HUES6 (cell line): ENCODE measurements at regions not wholly inside any gene's neighbourhood (a gene's known extent, or its start where the extent isn't known, plus 50 kb on each side); places are given as distances from the start of the nearest gene placed in this dataset.

ENCODE experiments used
- H3K27ac ChIP-seq: 2 replicates; pipeline ENCODE4 v1.7.0; 2013; ENCODE audit warnings: low read depth, mild to moderate bottlenecking, low read length, inconsistent platforms
- H3K27me3 ChIP-seq: 2 replicates; pipeline ENCODE4 v1.6.1; 2013; ENCODE audit warnings: low read length; ENCODE audit not compliant: control insufficient read depth, insufficient read depth
- H3K36me3 ChIP-seq: 2 replicates; pipeline ENCODE4 v1.6.1; 2013; ENCODE audit warnings: low read length; ENCODE audit not compliant: control insufficient read depth, insufficient read depth
- H3K4me1 ChIP-seq: 2 replicates; pipeline ENCODE4 v1.6.1; 2013; ENCODE audit warnings: low read length; ENCODE audit not compliant: control insufficient read depth, insufficient read depth
- H3K4me3 ChIP-seq: 2 replicates; pipeline ENCODE4 v1.5.1; 2013; ENCODE audit warnings: low read depth, low read length
- H3K9ac ChIP-seq: one replicate; pipeline ENCODE4 v1.6.1; 2013; ENCODE audit warnings: mild to moderate bottlenecking, low read length
- H3K9me3 ChIP-seq: 2 replicates; pipeline ENCODE4 v1.6.1; 2013; ENCODE audit warnings: low read depth, low read length; ENCODE audit not compliant: control insufficient read depth, insufficient read depth

GRCh38 chr12:105846331-105846730 lies 292.4 kb downstream of the NUAK1 start:
- no peaks in the 10 kb centered on the region for H3K4me1 ChIP-seq
- H3K27ac ChIP-seq = no peak overlapping the region

GRCh38 chr12:105847068-105847467 lies 291.7 kb downstream of the NUAK1 start:
- H3K9me3 ChIP-seq = peaks cover 27% of the 10 kb centered on the region
- no peaks in the 10 kb centered on the region for H3K4me1 ChIP-seq
- no peak overlapping the region for H3K9ac ChIP-seq
- H3K27me3 ChIP-seq = no peaks in the 10 kb centered on the region
- no peak overlapping the region for H3K27ac ChIP-seq
- no peak overlapping the region for H3K4me3 ChIP-seq
- H3K36me3 ChIP-seq = no peaks in the 10 kb centered on the region

More at GRCh38 chr12:105846331-105846730, 292.4 kb downstream of the NUAK1 start:
- no peak overlapping the region for H3K4me3 ChIP-seq
- no peaks in the 10 kb centered on the region for H3K36me3 ChIP-seq
- H3K9me3 ChIP-seq = peaks cover 27% of the 10 kb centered on the region
- no peaks in the 10 kb centered on the region for H3K27me3 ChIP-seq
- H3K9ac ChIP-seq = no peak overlapping the region

GRCh38 chr12:105848286-105848685 lies 290.5 kb downstream of the NUAK1 start:
- H3K9ac ChIP-seq = no peak overlapping the region
- H3K27me3 ChIP-seq = no peaks in the 10 kb centered on the region
- peaks cover 27% of the 10 kb centered on the region for H3K9me3 ChIP-seq
- no peak overlapping the region for H3K4me3 ChIP-seq
- H3K36me3 ChIP-seq = no peaks in the 10 kb centered on the region
- H3K4me1 ChIP-seq = no peaks in the 10 kb centered on the region
- no peak overlapping the region for H3K27ac ChIP-seq

GRCh38 chr12:105850103-105850968 lies 288.4 kb downstream of the NUAK1 start:
- H3K9ac ChIP-seq = no peak overlapping the region
- H3K4me1 ChIP-seq = no peaks in the 10 kb centered on the region
- H3K4me3 ChIP-seq = no peak overlapping the region
- no peaks in the 10 kb centered on the region for H3K27me3 ChIP-seq
- H3K27ac ChIP-seq = no peak overlapping the region
- H3K9me3 ChIP-seq = peaks cover 23% of the 10 kb centered on the region
- H3K36me3 ChIP-seq = no peaks in the 10 kb centered on the region

GRCh38 chr12:105852496-105852895 lies 286.3 kb downstream of the NUAK1 start:
- H3K4me3 ChIP-seq = no peak overlapping the region
- H3K27me3 ChIP-seq = no peaks in the 10 kb centered on the region
- no peaks in the 10 kb centered on the region for H3K36me3 ChIP-seq
- H3K9me3 ChIP-seq = peaks cover 2% of the 10 kb centered on the region; the same call in 1 of the 2 replicates
- no peak overlapping the region for H3K9ac ChIP-seq
- no peaks in the 10 kb centered on the region for H3K4me1 ChIP-seq
- H3K27ac ChIP-seq = no peak overlapping the region

GRCh38 chr12:105852951-105853350 lies 285.8 kb downstream of the NUAK1 start:
- no peaks in the 10 kb centered on the region for H3K4me1 ChIP-seq
- no peaks in the 10 kb centered on the region for H3K36me3 ChIP-seq

GRCh38 chr12:105854071-105854470 lies 284.7 kb downstream of the NUAK1 start:
- Histone ChIP-seq H3K9ac (no peak overlapping the region), H3K4me3 (no peak overlapping the region), H3K27ac (no peak overlapping the region), H3K4me1 (no peaks in the 10 kb centered on the region), H3K27me3 (no peaks in the 10 kb centered on the region), H3K9me3 (no peaks in the 10 kb centered on the region; the same call in 1 of the 2 replicates), H3K36me3 (no peaks in the 10 kb centered on the region)

More at GRCh38 chr12:105852951-105853350, 285.8 kb downstream of the NUAK1 start:
- Histone ChIP-seq H3K27ac (no peak overlapping the region), H3K9ac (no peak overlapping the region), H3K9me3 (no peaks in the 10 kb centered on the region; the same call in 1 of the 2 replicates), H3K4me3 (no peak overlapping the region), H3K27me3 (no peaks in the 10 kb centered on the region)

- no peaks in the 10 kb centered on the region for H3K9me3 ChIP-seq
- no peaks in the 10 kb centered on the region for H3K36me3 ChIP-seq
- no peaks in the 10 kb centered on the region for H3K27me3 ChIP-seq
- H3K27ac ChIP-seq = no peak overlapping the region
- H3K4me1 ChIP-seq = no peaks in the 10 kb centered on the region
- no peak overlapping the region for H3K9ac ChIP-seq
- no peak overlapping the region for H3K4me3 ChIP-seq
Observed at GRCh38 chr12:105855361-105856047, 283.2 kb downstream of the NUAK1 start.

GRCh38 chr12:105856048-105856405 lies 282.7 kb downstream of the NUAK1 start:
- no peak overlapping the region for H3K27ac ChIP-seq
- H3K4me1 ChIP-seq = 0 out of 2 replicates have a peak, but pooled peaks cover under 1% of the 10 kb centered on the region
- H3K9me3 ChIP-seq = no peaks in the 10 kb centered on the region
- H3K4me3 ChIP-seq = no peak overlapping the region
- no peak overlapping the region for H3K9ac ChIP-seq
- no peaks in the 10 kb centered on the region for H3K36me3 ChIP-seq
- H3K27me3 ChIP-seq = no peaks in the 10 kb centered on the region

GRCh38 chr12:105858981-105859710 lies 279.6 kb downstream of the NUAK1 start:
- Histone ChIP-seq H3K27me3 (no peaks in the 10 kb centered on the region), H3K27ac (no peak overlapping the region), H3K4me1 (0 out of 2 replicates have a peak, but pooled peaks cover 4% of the 10 kb centered on the region), H3K36me3 (no peaks in the 10 kb centered on the region), H3K9ac (no peak overlapping the region), H3K4me3 (no peak overlapping the region), H3K9me3 (peaks cover 13% of the 10 kb centered on the region; the same call in 1 of the 2 replicates)
